HAP-1 (cell line): ENCODE measurements at regions not wholly inside any gene's neighbourhood (a gene's known extent, or its start where the extent isn't known, plus 50 kb on each side); places are given as distances from the start of the nearest gene placed in this dataset.

Source experiments
- DNase-seq, 2 experiments: peaks; one replicate each; pipeline ENCODE4 v3.0.0-alpha.2; 2016 to 2020; ENCODE audit warnings: low spot score in 2 of 2
- H3K27me3 ChIP-seq: fragments of 250-450 bp; sonication (Bioruptor Pico); 2 replicates; pipeline ENCODE4 v1.5.1; 2020; ENCODE audit warnings: low read depth, mild to moderate bottlenecking, moderate library complexity
- H3K36me3 ChIP-seq: fragments of 250-450 bp; sonication (Bioruptor Pico); replicated peaks from 2 replicates; pipeline ENCODE4 v1.5.1; 2020; ENCODE audit warnings: mild to moderate bottlenecking
- H3K4me1 ChIP-seq: fragments of 250-450 bp; sonication (Bioruptor Pico); 2 replicates; pipeline ENCODE4 v1.5.1; 2020; ENCODE audit warnings: mild to moderate bottlenecking
- H3K4me3 ChIP-seq: fragments of 250-450 bp; sonication (Bioruptor Pico); 2 replicates; pipeline ENCODE4 v1.5.1; 2020; ENCODE audit warnings: mild to moderate bottlenecking, moderate library complexity
- H3K9me3 ChIP-seq: fragments of 250-450 bp; sonication (Bioruptor Pico); 2 replicates; pipeline ENCODE4 v1.5.1; 2020; ENCODE audit warnings: mild to moderate bottlenecking, moderate library complexity
- in situ Hi-C: fragments of 300-500 bp; cut with MboI; formaldehyde crosslinking; loops from 3 replicates; pipeline ENCODE4 v1.14.3; 2020; ENCODE audit warnings: low sequenced_read_pairs, inconsistent platforms, mixed read lengths

GRCh38 chr4:24146127-24146526, 256.3 kb upstream of the PPARGC1A start:
- H3K27me3 ChIP-seq, result no peaks in the 10 kb centered on the region
- H3K4me1 ChIP-seq, result no peaks in the 10 kb centered on the region
- no peak for DNase-seq
- no peak overlapping the region for H3K4me3 ChIP-seq
- H3K36me3 ChIP-seq, result no peaks in the 10 kb centered on the region
- in situ Hi-C loops, result no loop called here
- H3K9me3 ChIP-seq, result no peaks in the 10 kb centered on the region

GRCh38 chr4:24145591-24145990, 255.7 kb upstream of the PPARGC1A start:
- Histone ChIP-seq H3K36me3 (no peaks in the 10 kb centered on the region), H3K4me1 (no peaks in the 10 kb centered on the region), H3K27me3 (no peaks in the 10 kb centered on the region), H3K4me3 (no peak overlapping the region), H3K9me3 (no peaks in the 10 kb centered on the region)
- no peak for DNase-seq
- in situ Hi-C loops, result no loop called here

- in situ Hi-C loops, result no loop called here
- no peaks in the 10 kb centered on the region for H3K4me1 ChIP-seq
- no peak overlapping the region for H3K4me3 ChIP-seq
- no peak for DNase-seq
- H3K9me3 ChIP-seq, result no peaks in the 10 kb centered on the region
- no peaks in the 10 kb centered on the region for H3K27me3 ChIP-seq
- no peaks in the 10 kb centered on the region for H3K36me3 ChIP-seq
Measured at GRCh38 chr4:24144381-24144780, 254.5 kb upstream of the PPARGC1A start.

- H3K9me3 ChIP-seq, result no peaks in the 10 kb centered on the region
- no peak overlapping the region for H3K4me3 ChIP-seq
- no peaks in the 10 kb centered on the region for H3K27me3 ChIP-seq
- no peaks in the 10 kb centered on the region for H3K4me1 ChIP-seq
- in situ Hi-C loops, result no loop called here
- no peak for DNase-seq
- no peaks in the 10 kb centered on the region for H3K36me3 ChIP-seq
Measured at GRCh38 chr4:24143741-24144140, 253.9 kb upstream of the PPARGC1A start.

GRCh38 chr4:24141836-24142235, 252.0 kb upstream of the PPARGC1A start:
- Histone ChIP-seq H3K27me3 (no peaks in the 10 kb centered on the region), H3K4me3 (no peak overlapping the region), H3K4me1 (no peaks in the 10 kb centered on the region), H3K9me3 (no peaks in the 10 kb centered on the region), H3K36me3 (no peaks in the 10 kb centered on the region)
- DNase-seq, result no peak
- in situ Hi-C loops, result no loop called here

- no peaks in the 10 kb centered on the region for H3K4me1 ChIP-seq
- in situ Hi-C loops, result no loop called here
- DNase-seq, result no peak
Measured at GRCh38 chr4:24140892-24141291, 251.0 kb upstream of the PPARGC1A start.

GRCh38 chr4:24137671-24138601, 248.1 kb upstream of the PPARGC1A start:
- H3K9me3 ChIP-seq, result no peaks in the 10 kb centered on the region
- H3K27me3 ChIP-seq, result no peaks in the 10 kb centered on the region
- no peaks in the 10 kb centered on the region for H3K36me3 ChIP-seq
- in situ Hi-C loops, result no loop called here
- no peaks in the 10 kb centered on the region for H3K4me1 ChIP-seq
- DNase-seq, result no peak
- no peak overlapping the region for H3K4me3 ChIP-seq

More at GRCh38 chr4:24140892-24141291, 251.0 kb upstream of the PPARGC1A start:
- Histone ChIP-seq H3K9me3 (no peaks in the 10 kb centered on the region), H3K36me3 (no peaks in the 10 kb centered on the region), H3K4me3 (no peak overlapping the region), H3K27me3 (no peaks in the 10 kb centered on the region)

- H3K4me1 ChIP-seq, result no peaks in the 10 kb centered on the region
- in situ Hi-C loops, result no loop called here
- no peak for DNase-seq
Measured at GRCh38 chr4:24131954-24132673, 242.3 kb upstream of the PPARGC1A start.

GRCh38 chr4:24130637-24131036, 240.8 kb upstream of the PPARGC1A start:
- H3K4me1 ChIP-seq, result no peaks in the 10 kb centered on the region
- H3K36me3 ChIP-seq, result no peaks in the 10 kb centered on the region
- no peak for DNase-seq
- no peaks in the 10 kb centered on the region for H3K27me3 ChIP-seq
- H3K9me3 ChIP-seq, result no peaks in the 10 kb centered on the region
- in situ Hi-C loops, result no loop called here
- H3K4me3 ChIP-seq, result no peak overlapping the region

More at GRCh38 chr4:24131954-24132673, 242.3 kb upstream of the PPARGC1A start:
- no peaks in the 10 kb centered on the region for H3K36me3 ChIP-seq
- no peaks in the 10 kb centered on the region for H3K9me3 ChIP-seq
- H3K27me3 ChIP-seq, result no peaks in the 10 kb centered on the region
- H3K4me3 ChIP-seq, result no peak overlapping the region

GRCh38 chr4:24126776-24127175, 236.9 kb upstream of the PPARGC1A start:
- no peak for DNase-seq
- no peaks in the 10 kb centered on the region for H3K4me1 ChIP-seq
- in situ Hi-C loops, result no loop called here
- H3K4me3 ChIP-seq, result no peak overlapping the region
- H3K36me3 ChIP-seq, result no peaks in the 10 kb centered on the region
- H3K9me3 ChIP-seq, result no peaks in the 10 kb centered on the region
- H3K27me3 ChIP-seq, result no peaks in the 10 kb centered on the region

- Histone ChIP-seq H3K9me3 (no peaks in the 10 kb centered on the region), H3K4me1 (no peaks in the 10 kb centered on the region), H3K27me3 (no peaks in the 10 kb centered on the region), H3K36me3 (no peaks in the 10 kb centered on the region), H3K4me3 (no peak overlapping the region)
- in situ Hi-C loops, result no loop called here
- no peak for DNase-seq
Measured at GRCh38 chr4:24121395-24122175, 231.7 kb upstream of the PPARGC1A start.

- in situ Hi-C loops, result no loop called here
- Histone ChIP-seq H3K9me3 (no peaks in the 10 kb centered on the region), H3K4me1 (no peaks in the 10 kb centered on the region), H3K27me3 (no peaks in the 10 kb centered on the region), H3K36me3 (no peaks in the 10 kb centered on the region), H3K4me3 (no peak overlapping the region)
- DNase-seq, result no peak
Measured at GRCh38 chr4:24117975-24118374, 228.1 kb upstream of the PPARGC1A start.

GRCh38 chr4:24116107-24116506, 226.3 kb upstream of the PPARGC1A start:
- no peak for DNase-seq
- no peaks in the 10 kb centered on the region for H3K9me3 ChIP-seq
- no peak overlapping the region for H3K4me3 ChIP-seq
- in situ Hi-C loops, result no loop called here
- H3K36me3 ChIP-seq, result no peaks in the 10 kb centered on the region
- no peaks in the 10 kb centered on the region for H3K4me1 ChIP-seq
- H3K27me3 ChIP-seq, result no peaks in the 10 kb centered on the region
